ENCODE measurements at regions not wholly inside any gene's neighbourhood (a gene's known extent, or its start where the extent isn't known, plus 50 kb on each side); places are given as distances from the start of the nearest gene placed in this dataset.
A peak's percentile ranks its signal among the peaks of the same experiment; 100 is the strongest.
"Not testable (repeated sequence)": the region's sequence is repeated elsewhere in the genome, so short reads cannot be mapped to it uniquely, and the experiment has no call there.

DNA sequence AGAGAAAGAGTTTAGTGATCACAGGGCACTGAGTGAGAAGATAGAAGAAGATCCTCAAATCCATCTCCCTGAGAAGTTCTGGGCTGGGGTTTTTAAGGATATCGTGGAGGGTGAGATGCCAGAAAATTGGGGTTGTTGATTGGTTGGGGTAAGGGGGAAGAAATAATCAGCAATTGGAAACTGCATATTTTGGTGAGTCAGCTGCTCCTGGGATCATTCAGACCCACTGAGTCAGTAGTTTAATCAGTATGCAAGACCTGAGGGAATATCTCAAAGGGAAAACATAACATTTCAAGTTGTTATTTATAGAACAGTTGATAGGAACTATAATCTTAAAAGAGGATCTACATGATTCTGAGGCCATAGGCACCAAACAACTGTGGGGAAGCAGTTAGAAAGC is 183.4 kb downstream of the FCRL5 start:
- not testable (repeated sequence) for DNase-seq (ENCODE audit: low spot score)

DNA sequence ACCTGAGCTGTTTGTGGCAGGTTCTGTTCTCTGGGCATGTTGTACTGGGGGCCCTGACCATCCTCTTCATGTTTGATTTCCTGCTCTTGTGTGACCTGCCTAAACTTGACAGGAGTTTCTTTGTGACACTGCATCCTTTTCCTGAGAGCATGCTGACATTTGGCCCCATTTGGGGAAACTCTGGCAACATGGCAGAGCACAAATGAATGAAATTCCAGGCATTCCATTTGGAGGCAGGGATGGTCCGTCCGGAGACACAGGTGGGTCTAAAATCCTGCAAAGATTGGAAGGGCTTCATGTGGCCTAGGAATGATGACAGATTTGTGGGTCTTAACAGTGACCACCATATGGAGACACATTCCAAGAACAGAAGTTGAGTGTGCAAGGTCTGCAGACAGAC is 184.0 kb downstream of the FCRL5 start:
- no peak for DNase-seq (ENCODE audit: low spot score)

DNA sequence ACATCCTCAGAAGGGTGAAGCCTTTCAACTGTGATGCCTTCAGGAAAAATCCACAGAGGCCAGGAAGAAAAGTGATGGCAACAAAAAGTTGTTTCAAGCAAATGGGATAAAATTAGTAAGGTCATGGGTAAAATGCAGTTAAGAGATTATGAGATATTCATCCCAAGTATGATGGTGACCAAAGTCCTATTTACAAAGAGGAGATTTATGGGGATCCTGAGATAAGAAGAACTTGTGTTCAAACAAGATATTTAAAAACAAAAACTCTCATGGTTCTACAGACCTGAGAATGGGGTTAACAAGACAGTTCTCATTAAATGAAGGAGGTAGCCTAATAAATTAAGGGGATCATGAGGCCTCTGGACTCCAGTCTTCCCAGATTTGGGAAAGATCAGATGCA is 184.4 kb downstream of the FCRL5 start:
- DNase-seq (ENCODE audit: low spot score), result no peak

DNA sequence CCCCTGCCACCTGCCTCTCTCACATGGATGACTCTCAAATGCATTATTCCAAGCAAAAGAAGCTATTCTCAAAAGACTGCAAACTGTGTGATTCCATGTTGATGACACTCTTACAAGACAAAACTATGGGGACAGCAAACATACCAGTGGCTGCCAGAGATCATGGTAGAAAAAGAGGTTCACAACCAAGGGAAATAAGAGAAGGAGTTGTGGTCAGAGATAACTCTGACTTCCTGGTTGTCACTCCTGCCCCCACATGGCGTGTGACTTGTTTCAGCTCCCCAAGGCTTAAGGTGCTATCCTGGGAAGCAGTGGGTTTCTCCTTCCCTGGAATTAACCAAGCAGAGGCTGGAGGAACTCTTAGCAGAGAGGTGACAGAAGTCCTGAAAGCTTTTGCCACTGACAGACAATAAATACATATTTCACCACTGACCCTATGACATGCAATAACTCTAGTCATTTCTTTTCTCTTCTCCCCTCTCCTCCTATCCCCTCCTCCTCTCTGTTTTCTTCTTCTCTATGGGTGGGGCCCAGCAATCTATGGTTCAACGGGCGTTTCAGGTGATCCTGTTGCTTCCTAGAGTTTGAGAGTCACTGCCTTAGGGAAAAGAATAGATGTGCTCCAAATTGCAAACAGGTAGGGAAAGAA is 185.1 kb downstream of the FCRL5 start:
- no peak for DNase-seq (ENCODE audit: low spot score)

DNA sequence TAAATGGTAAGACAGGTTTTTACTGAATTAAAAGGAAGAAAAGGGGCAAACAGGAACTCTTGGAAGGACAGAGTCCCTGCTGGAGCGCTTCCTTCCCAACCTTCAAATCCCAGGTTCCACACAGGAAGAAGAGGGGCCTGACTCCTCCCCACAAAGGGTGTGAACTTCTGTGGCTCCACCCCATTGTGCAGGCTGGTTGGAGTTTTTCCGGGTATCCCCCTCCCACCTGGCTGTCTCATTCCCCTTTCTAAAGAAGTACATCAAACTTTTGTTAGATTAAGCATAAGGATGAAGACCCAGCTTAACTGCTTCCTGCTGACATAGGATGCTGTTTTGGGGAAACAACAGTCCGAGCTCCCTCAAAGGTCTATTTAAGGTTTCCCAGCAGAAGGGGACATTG is 187.7 kb downstream of the FCRL5 start:
- no peak for DNase-seq (ENCODE audit: low spot score)

DNA sequence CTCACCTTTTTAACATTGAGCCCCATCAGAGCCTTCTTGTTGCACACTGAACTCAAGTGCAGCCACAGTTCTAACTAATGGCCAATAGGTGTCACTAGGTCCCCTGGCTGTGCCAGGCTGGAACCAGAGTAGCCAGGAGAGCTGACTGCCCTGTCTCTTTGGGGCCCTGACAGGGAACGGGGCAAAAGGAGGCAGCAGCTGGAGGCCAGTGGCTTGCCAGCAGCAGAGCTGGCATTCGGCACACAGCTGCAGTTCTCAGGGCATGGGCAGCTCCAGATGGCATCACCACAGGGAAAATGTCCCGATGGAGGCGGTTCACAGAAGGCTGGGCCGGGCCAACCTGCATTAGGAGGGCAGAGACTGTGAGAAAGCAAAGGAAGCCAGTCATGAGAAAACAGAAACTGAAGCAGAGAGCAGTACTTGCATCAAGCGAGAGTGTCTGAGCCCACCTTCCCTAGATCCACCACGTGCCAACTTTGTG is 188.6 kb downstream of the FCRL5 start:
- DNase-seq (ENCODE audit: low spot score), result peak; percentile 75

DNA sequence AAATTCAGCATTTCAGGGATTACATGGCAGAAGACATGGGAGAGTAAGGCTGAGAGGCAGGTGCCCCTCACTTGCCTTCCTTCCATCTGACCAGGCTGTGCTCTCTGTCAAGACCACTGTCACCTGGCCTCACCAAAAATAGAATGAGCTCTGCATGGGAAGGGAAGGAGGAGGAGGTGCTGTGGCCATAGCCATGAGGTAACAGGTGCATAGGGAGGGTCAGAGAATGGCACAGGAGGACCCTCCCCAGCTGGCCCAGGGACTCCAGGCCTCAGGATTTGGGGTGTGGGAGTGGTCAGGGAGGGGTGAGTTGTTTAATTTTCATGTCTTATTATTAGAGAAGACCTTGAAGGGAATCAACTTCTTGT is 192.3 kb downstream of the FCRL5 start:
- no peak for DNase-seq (ENCODE audit: low spot score)

DNA sequence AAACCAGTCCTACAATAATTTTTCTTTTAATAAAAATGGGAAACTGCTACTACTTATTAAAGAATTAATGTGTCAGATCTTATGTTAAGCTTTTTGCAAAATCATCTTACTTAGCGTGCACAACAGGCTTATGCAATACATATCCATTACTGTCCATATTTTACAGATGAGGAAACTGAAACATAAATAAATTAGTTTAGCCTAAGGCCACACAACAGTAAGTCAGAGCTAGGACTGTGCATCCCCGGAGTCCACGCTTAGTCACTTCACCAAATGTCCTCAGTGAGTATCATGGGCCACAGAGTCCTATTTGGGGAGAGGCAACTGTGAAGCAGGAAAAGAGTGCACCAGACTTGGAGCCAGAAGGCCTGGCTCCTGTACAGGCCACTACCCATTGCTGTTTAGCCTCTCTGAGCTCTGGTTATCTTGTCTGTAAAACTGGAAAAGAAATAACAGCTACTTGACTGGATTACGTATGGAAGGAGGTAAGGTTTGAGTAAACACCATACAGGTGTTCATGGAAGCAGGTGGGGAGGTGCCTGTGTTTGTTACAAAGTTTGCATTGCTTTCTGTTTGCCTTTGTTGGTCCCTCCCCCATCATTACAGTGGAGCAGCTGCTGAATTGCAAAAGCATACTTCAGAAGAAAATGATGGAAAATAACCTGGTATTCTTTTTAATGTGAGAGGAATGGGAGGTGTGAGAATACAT is 192.8 kb downstream of the FCRL5 start:
- DNase-seq (ENCODE audit: low spot score), result no peak

DNA sequence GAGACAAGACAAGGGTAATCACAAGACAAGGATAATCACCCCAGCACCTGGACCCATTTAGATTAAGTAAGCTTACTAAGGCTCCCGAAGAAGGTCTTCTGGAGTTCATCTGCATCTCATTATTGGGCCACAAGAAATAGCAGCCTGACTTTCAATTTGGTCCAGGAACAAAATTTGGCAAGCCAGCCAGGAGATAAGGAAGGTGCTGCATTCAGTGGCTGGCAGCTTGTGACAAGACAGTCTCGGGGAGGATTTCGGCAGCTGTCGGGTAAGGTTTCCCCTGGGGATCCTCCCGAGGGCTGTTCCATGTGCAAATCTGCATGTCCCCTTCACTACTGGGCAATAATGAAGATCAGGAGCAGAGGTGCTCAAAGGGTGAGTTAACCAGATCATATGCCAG is 195.2 kb downstream of the FCRL5 start:
- DNase-seq (ENCODE audit: low spot score), result no peak

DNA sequence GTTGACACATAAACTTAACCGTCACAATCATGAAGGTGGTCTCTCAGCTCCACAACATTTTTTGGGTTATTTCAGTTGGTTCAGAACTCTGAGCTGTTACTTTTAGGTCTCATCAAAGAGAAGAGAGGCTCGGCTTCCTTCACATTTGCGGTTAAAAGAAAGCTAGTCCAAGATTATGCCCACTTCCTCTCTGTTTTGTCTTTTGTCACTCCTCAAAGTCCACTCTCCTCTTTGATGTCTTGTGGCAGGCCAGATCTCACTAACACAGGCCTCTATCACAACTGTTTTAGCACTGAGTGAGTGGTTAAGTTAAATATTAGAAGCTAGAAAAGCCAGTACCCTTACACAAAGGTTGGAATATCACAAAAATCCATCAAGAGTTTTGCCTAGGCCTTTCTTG is 195.7 kb downstream of the FCRL5 start:
- no peak for DNase-seq (ENCODE audit: low spot score)

DNA sequence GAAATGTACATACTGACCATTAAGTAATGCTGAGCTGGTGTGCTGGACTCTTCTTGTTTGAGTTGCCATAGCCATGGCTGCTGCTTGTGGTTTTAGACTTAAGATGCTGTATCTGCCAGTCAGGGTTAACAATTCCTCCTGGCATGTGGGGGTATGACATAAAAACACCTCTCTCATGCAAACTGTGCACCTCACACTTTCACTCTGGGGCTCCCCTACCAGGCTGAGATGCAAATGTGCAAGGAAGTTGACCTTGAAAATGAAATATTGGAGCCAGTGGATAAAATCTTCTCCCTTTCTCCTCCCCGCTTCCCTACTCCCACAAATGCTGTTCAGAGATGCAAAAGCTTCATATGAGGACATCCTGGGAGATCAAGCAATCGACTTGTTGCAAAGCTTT is 198.8 kb downstream of the FCRL5 start:
- no peak for DNase-seq (ENCODE audit: low spot score)

DNA sequence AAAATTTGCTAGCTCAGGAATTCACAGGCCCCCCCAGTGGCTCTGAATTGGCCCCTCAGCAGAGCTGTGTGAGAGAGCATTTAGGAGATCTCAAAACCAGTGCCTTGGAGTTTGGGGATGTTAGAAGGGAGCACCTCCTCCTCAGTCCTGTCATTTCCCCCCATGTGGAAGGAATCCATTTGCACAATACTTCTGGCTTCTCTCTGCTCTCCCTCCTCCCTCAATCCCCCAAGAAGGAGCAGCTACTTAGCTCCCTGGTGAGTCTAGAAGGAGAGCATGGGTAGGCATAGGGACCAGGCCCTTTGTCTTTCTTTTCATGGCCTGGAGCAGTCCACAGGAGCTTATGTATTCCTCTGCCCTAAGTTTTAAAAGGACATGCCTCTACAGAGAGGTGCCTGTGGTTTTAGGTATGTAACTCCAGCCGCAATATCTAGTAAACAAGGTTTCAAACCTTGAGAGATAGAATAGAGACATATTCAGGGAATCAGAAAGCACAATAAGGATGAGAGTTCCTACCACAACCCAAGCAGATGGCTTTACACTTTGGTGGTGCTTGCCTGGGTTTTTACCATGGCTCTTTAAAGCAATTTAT is 199.4 kb downstream of the FCRL5 start:
- DNase-seq (ENCODE audit: low spot score), result no peak

DNA sequence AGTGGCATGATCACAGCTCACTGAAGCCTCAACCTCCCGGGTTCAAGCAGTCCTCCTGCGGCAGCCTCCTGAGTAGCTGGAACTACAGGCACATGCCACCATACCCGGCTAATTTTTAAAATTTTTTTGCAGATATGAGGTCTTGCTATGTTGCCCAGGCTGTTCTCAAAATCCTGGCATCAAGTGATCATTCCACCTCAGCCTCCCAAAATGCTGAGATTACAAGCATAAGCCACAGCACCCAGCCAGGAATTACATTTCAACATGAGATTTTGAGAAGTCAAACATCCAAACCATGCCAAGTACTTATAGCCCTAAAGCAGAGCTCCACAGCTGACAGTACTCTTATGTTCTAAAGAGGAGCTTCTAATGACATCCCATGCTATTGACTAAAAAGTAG is 200.1 kb downstream of the FCRL5 start:
- no peak for DNase-seq (ENCODE audit: low spot score)

DNA sequence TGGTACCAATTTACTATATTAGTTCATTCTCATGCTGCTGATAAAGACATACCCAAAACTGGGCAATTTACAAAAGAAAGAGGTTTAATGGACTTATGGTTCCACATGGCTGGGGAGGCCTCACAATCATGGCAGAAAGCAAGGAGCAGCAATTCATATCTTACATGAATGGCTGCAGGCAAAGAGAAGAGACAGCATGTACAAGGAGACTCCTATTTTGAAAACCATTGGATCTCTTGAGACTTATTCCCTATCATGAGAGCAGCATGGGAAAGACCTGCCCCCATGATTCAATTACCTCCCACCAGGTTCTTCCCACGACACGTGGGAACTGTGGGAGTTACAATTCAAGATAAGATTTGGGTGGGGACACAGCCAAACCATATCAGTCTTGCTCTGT is 200.5 kb downstream of the FCRL5 start:
- DNase-seq (ENCODE audit: low spot score), result not testable (repeated sequence)

DNA sequence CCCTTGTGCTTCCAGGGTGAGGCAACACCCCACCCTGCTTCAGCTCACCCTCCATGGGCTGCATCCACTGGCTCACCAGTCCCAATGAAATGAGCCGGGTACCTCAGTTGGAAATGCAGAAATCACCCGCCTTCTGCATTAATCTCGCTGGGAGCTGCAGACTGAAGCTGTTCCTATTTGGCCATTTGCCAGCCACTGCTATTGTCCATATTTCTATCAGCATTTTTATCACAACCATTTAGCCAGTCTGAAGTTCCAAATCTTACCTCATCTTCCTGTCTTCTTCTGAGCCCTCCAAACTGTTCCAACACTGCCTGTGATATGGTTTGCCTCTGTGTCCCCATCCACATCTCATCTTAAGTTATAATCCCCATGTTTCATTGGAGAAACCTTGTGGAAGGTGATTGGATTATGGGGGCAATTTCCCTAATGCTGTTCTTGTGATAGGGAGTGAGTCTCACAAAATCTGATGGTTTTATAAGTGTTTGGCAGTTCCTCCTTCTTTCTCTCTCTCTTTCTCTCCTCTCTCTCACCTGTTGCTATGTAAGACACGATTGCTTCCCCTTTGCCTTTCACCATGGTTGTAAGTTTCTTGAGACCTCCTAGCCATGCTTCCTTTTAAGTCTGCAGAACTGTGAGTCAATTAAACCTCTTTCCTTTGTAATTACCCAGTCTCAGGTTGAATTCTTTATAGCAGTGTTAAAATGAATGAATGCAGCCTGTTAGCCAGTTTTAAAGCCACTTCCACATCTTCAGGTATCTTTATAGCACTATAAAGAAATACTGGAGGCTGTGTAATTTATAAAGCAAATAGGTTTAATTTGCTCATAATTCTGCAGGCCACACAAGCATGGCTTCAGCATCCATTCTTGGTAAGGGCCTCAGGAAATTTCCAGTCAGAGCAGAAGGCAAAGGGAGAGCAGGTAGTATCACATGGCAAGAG is 203.5 kb downstream of the FCRL5 start:
- no peak for DNase-seq (ENCODE audit: low spot score)

DNA sequence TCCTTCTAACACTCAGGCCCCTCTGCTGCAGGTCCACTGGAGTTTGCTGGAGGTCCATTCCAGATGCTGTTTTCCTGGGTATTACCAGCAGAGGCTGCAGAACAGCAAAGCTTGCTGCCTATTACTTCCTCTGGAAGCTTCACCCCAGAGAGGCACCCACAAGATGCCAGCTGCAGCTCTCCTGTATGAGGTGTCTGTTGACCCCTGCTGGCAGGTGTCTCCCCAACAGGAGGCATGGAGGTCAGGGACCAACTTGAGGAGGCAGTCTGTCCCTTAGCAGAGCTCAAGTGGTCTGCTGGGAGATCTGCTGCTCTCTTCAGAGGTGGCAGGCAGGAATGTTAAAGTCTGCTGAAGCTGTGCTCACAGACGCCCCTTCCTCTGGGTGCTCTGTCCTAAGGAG is 204.8 kb downstream of the FCRL5 start:
- no peak for DNase-seq (ENCODE audit: low spot score)

DNA sequence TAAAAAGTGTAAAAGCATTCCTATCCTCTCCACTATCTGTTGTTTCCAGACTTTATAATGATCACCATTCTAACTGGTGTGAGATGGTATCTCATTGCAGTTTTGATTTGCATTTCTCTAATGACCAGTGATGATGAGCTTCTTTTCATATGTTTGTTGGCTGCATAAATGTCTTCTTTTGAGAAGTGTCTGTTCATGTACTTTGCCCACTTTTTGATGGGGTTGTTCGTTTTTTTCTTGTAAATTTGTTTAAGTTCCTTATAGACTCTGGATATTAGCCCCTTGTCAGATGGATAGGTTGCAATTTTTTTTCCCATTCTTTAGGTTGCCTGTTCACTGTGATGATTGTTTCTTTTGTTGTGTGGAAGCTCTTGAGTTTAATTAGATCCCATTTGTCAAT is 199.6 kb upstream of the ETV3 start:
- not testable (repeated sequence) for DNase-seq (ENCODE audit: low spot score)

DNA sequence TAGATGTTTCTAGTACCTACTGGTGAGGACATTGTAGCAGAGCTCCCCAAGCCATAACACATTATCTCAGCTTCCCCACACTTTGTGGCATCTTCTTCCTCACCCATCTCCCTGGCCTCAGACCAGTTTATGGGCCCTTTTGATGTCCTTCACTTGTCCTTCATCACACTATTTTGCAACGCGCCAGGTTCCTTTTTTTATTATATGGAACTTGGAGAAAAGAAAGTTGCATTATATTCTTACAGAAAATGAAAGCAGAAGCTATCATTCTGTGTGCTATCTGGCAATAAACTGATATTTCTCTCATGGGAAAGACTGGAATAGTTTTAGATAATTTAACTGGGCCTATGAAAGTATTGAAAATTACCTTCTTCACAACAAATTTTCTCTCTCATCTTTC is 196.9 kb upstream of the ETV3 start:
- no peak for DNase-seq (ENCODE audit: low spot score)

DNA sequence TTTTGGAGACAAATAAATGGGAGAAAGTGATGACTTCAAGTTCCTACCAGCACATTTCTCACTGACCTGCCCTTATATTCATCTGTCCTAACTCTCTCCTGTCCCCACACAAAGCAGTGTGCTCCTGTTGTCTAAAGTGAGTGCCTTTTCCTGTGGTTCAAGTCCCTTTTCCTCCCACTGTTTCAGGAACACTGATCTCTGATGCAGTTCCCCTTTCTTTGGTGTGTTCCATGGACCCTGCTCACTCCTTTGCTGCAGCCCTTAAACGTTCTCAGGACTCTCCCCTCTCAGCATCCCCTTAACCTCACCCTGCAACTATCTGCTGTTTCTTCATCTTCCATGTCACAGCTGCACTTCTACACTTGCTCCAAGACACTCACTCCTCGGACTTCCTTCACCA is 195.8 kb upstream of the ETV3 start:
- no peak for DNase-seq (ENCODE audit: low spot score)

DNA sequence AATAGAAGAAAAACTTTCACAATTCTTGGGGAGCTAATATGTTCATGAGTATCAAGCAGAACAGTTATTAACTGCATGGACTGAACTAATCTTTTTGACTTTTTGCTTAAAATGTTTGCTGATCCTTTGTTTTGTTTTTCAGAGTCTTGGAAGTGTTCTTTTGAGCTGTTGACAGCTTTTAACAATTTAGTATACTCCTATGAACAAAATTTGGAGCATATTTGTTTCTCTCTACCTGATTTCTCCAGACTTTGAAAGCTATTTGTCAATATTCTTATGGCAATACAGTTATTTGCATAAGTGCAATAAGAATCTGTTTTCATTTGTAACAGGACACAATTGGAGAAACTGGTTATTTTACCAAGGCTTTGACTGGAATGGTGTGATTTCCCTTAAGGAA is 192.0 kb upstream of the ETV3 start:
- DNase-seq (ENCODE audit: low spot score), result not testable (repeated sequence)

DNA sequence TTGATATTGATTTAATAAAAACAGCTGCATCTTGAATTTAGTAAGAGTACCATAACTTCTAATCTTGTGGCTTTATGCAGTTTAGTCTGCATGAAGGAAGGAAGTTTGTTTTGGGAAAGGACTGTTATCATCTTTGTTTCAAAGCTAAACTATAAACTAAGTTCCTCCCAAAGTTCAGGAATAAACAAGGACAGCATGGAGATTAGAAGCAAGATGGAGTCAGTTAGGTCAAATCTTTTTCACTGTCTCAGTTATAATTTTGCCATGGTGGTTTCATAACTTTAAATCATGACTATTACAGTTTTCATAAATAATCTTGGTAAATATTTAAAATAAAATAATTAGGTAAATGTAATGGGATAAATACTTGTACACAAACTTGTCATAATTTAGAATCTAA is 189.9 kb upstream of the ETV3 start:
- DNase-seq (ENCODE audit: low spot score), result not testable (repeated sequence)

Measured in mesenteric fat pad (tissue), 1 donor.